ENCODE measurements at regions not wholly inside any gene's neighbourhood (a gene's known extent, or its start where the extent isn't known, plus 50 kb on each side); places are given as distances from the start of the nearest gene placed in this dataset.
"Not testable (repeated sequence)": the region's sequence is repeated elsewhere in the genome, so short reads cannot be mapped to it uniquely, and the experiment has no call there.

DNA sequence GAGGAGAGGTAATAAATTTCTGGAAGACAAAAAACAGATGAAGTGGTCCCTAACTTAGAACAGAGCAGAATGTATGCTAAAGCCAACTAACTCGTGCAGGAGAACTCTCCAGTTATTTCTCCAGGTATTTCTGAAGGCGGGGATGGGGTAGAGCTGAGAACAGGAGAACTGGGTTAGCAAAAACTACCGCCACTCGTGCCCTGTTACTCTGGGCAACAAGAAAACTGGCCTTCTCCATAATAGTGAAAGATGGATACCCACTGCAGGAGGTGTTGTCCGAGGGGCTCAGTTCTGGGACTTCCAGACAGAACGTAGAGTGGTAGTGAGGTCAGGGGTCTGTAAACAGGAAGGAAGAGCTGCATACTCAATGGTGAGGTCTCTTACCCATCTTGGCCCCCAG is 187.3 kb upstream of the FRMD6 start:
- Mint-ChIP-seq H3K4me1 (ENCODE audit: low read depth) (no peaks in the 10 kb centered on the region), H3K27ac (no peak overlapping the region), H3K36me3 (ENCODE audit: insufficient read depth in 2 of 2) (no peaks in the 10 kb centered on the region), H3K9me3 (no peaks in the 10 kb centered on the region), H3K27me3 (ENCODE audit: low read depth) (no peaks in the 10 kb centered on the region), H3K4me3 (no peak overlapping the region)
- DNase-seq (no peak), ATAC-seq (replicated peaks in 1 of 2) (no peak)

DNA sequence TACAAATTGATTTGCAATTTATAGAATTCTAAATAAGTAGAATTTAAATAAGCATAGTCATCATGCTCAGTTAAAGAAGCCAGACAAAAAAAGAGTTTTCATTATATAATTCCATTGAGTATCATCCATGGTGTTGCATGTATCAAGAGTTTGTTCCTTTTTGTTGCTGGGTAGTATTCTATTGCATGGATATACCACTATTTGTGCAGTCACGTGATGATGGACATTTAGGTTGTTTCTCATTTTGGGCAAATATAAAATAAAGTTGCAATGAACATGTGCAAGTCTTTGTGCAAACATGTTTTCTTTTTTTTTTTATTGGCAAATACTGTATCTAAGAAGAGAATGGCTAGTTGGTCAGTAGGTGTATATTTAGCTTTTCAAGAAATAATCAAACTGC is 186.2 kb upstream of the FRMD6 start:
- H3K27ac Mint-ChIP-seq = no peak overlapping the region
- DNase-seq (no peak), ATAC-seq (replicated peaks in 1 of 2) (no peak)
- no peaks in the 10 kb centered on the region for H3K9me3 Mint-ChIP-seq
- no peaks in the 10 kb centered on the region for H3K27me3 Mint-ChIP-seq (ENCODE audit: low read depth)
- H3K4me3 Mint-ChIP-seq = no peak overlapping the region
- no peaks in the 10 kb centered on the region for H3K4me1 Mint-ChIP-seq (ENCODE audit: low read depth)
- no peaks in the 10 kb centered on the region for H3K36me3 Mint-ChIP-seq (ENCODE audit: insufficient read depth in 2 of 2)

DNA sequence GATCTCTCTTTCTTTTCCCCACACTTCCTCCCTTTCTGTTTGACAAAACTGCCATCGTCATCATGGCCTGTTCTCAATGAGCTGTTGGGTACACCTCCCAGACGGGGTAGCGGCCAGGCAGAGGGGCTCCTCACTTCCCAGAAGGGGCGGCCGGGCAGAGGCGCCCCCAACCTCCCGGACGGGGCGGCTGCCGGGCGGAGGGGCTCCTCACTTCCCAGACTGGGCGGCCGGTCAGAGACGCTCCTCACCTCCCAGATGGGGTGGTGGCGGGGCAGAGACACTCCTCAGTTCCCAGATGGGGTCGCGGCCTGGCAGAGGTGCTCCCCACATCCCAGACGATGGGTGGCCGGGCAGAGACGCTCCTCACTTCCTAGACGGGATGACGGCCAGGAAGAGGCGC is 184.3 kb upstream of the FRMD6 start:
- ATAC-seq (replicated peaks in 1 of 2); H3K9me3 Mint-ChIP-seq; H3K36me3 Mint-ChIP-seq (ENCODE audit: insufficient read depth in 2 of 2): not testable (repeated sequence)

DNA sequence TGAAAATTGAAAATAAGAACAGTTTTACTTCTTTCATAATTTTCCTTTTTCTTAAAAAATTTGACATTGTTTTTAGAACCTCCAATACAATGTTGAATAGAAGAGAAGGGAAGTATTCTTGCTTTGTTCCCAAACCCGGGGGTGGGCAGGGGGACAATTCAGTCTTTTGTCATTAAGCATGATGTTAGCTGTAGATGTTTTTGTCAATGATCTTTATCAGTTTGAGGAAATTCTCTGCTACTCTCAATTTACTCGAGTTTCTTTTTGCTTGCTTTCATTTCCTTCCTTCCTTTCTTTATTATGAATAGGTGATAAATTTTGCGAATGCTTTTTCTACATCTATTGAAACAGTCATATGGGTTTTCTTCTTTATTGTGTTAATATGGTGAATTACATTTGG is 183.2 kb upstream of the FRMD6 start:
- Mint-ChIP-seq H3K27ac (no peak overlapping the region), H3K27me3 (ENCODE audit: low read depth) (peaks cover 3% of the 10 kb centered on the region), H3K9me3 (no peaks in the 10 kb centered on the region), H3K36me3 (ENCODE audit: insufficient read depth in 2 of 2) (no peaks in the 10 kb centered on the region), H3K4me3 (no peak overlapping the region), H3K4me1 (ENCODE audit: low read depth) (no peaks in the 10 kb centered on the region)
- DNase-seq (no peak), ATAC-seq (replicated peaks in 1 of 2) (no peak)

More for the DNA sequence above, 184.3 kb upstream of the FRMD6 start:
- H3K27me3 Mint-ChIP-seq (ENCODE audit: low read depth); H3K4me3 Mint-ChIP-seq; DNase-seq; H3K4me1 Mint-ChIP-seq (ENCODE audit: low read depth); H3K27ac Mint-ChIP-seq: not testable (repeated sequence)

DNA sequence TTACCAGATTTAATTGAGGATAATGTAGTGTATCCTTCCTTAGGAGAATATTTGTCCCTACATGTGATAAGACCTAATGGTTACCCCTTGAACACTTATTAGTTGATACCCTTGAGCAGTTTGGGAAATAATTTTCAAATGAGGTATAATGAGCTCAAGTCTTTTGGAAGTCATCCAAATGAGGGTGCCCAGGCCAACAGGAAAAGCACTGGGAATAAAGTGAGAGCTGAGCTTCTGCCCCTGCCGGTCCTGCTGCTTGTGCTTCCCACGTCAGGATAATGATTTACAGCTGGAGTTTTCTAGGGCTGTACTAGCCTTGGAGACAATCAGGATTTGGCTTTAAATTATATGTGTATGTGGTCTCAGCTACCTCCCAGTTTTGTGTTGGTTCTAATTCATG is 178.8 kb upstream of the FRMD6 start:
- Mint-ChIP-seq H3K4me1 (ENCODE audit: low read depth) (no peaks in the 10 kb centered on the region), H3K27me3 (ENCODE audit: low read depth) (peaks cover 12% of the 10 kb centered on the region), H3K9me3 (no peaks in the 10 kb centered on the region), H3K27ac (no peak overlapping the region), H3K4me3 (no peak overlapping the region), H3K36me3 (ENCODE audit: insufficient read depth in 2 of 2) (no peaks in the 10 kb centered on the region)
- ATAC-seq (replicated peaks in 1 of 2) (no peak), DNase-seq (no peak)

DNA sequence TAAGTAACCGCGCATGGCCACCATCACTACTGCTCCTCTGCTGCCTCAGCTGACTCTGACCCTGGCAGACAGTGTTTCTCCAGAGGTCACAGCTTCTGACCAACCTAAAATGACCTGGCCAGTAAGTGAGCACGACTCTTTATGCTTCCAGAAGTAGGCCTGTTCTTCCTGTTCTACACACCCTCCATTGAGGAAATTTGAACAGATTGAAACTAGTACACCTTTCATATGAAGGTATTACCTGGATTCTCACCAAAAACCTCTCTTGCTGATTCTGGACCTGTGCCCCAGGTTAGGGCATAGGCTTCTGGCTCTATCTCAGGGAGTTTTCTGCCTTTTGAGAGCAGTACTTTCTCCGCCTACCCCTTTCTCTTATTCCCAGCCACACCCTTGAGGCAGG is 178.4 kb upstream of the FRMD6 start:
- Mint-ChIP-seq H3K27me3 (ENCODE audit: low read depth) (peaks cover 12% of the 10 kb centered on the region), H3K27ac (no peak overlapping the region), H3K4me3 (no peak overlapping the region), H3K9me3 (no peaks in the 10 kb centered on the region), H3K4me1 (ENCODE audit: low read depth) (no peaks in the 10 kb centered on the region), H3K36me3 (ENCODE audit: insufficient read depth in 2 of 2) (no peaks in the 10 kb centered on the region)
- ATAC-seq (replicated peaks in 1 of 2) (no peak), DNase-seq (no peak)

DNA sequence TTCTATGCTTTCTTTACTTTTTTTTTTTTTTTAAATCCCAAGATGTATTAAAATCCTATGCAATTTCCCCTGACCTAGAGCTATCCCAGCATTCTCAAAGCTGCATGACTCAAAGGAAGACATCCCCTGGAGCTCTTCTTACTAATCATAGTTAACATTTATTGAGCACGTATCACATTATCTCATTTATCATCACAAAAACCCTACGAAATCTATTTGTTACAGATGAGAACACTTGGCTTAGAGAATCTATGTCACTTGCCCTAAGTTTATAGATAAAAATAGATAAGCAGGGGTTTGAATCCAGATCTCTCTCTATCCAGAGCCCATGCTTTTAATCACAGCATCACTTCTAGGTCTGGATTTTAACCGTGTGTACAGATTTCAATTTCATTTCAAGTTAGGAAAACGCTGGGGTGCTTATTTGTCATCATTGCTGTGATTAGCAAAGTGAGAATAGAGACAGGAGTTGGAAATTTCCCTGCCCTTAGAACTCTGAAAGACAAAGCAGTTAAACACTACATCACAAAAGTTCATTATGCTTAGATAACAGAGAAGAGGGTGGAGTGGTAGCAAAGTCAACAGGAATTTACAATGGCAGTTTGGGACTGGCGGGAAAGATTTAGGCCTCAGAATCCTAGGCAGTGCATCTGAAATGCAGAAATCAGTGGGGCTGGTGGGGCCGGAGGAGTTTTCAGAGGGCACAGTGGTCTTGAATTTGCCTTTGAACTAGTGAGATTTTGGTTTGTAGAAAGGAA is 177.7 kb upstream of the FRMD6 start:
- Mint-ChIP-seq H3K9me3 (no peaks in the 10 kb centered on the region), H3K4me1 (ENCODE audit: low read depth) (no peaks in the 10 kb centered on the region)

DNA sequence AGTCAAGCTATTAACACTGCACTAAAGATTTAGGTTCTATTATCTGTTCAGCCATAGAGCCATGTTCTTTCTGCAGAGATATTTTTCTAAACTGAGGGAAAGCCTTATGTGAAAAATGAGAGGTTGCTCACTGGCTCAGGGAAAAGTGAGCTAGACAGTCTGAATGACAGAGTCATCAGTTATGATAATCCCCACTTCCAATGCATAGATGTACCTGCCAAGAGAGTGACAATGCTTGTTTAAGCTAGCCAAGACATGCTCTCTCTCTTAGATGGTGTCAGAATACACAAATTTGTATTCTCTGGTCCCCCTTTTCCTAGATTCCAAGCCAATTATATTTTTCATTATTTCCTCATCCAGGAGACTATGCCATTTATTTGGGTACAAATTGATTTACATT is 176.9 kb upstream of the FRMD6 start:
- no peaks in the 10 kb centered on the region for H3K36me3 Mint-ChIP-seq (ENCODE audit: insufficient read depth in 2 of 2)
- no peaks in the 10 kb centered on the region for H3K9me3 Mint-ChIP-seq
- H3K27me3 Mint-ChIP-seq (ENCODE audit: low read depth) = peaks cover 12% of the 10 kb centered on the region
- H3K27ac Mint-ChIP-seq = no peak overlapping the region
- no peak overlapping the region for H3K4me3 Mint-ChIP-seq
- no peaks in the 10 kb centered on the region for H3K4me1 Mint-ChIP-seq (ENCODE audit: low read depth)
- DNase-seq (no peak), ATAC-seq (replicated peaks in 1 of 2) (no peak)

More for the DNA sequence above, 177.7 kb upstream of the FRMD6 start:
- DNase-seq (no peak), ATAC-seq (replicated peaks in 1 of 2) (no peak)
- Mint-ChIP-seq H3K27me3 (ENCODE audit: low read depth) (peaks cover 12% of the 10 kb centered on the region), H3K4me3 (no peak overlapping the region), H3K36me3 (ENCODE audit: insufficient read depth in 2 of 2) (no peaks in the 10 kb centered on the region), H3K27ac (no peak overlapping the region)

DNA sequence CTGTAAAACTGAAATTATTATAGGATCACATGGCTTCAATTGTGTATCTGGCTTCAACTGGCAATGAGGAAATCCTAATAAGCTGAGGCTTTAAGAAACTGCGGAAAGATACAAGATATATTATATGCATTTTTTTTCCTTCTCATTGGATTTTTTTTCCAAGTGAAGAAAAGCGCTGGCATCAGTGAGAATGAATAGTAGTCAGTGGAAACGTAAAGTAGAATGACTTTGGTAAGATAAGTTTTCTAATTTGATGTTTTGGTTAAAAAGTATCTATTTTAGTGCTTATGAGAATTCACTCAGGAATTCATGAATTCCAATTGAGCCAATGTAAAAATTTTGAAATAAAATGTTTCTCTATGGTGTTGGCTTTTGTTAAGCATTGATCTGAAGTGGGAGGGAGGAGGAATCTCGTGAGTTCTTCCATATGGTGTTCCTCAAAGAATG is 173.5 kb upstream of the FRMD6 start:
- Mint-ChIP-seq H3K27ac (no peak overlapping the region), H3K36me3 (ENCODE audit: insufficient read depth in 2 of 2) (no peaks in the 10 kb centered on the region), H3K4me1 (ENCODE audit: low read depth) (no peaks in the 10 kb centered on the region), H3K4me3 (no peak overlapping the region), H3K27me3 (ENCODE audit: low read depth) (peaks cover 12% of the 10 kb centered on the region), H3K9me3 (peaks cover 0 to 3% of the 10 kb centered on the region in 2 donors)
- DNase-seq = no peak
- ATAC-seq (replicated peaks in 1 of 2) = no peak

DNA sequence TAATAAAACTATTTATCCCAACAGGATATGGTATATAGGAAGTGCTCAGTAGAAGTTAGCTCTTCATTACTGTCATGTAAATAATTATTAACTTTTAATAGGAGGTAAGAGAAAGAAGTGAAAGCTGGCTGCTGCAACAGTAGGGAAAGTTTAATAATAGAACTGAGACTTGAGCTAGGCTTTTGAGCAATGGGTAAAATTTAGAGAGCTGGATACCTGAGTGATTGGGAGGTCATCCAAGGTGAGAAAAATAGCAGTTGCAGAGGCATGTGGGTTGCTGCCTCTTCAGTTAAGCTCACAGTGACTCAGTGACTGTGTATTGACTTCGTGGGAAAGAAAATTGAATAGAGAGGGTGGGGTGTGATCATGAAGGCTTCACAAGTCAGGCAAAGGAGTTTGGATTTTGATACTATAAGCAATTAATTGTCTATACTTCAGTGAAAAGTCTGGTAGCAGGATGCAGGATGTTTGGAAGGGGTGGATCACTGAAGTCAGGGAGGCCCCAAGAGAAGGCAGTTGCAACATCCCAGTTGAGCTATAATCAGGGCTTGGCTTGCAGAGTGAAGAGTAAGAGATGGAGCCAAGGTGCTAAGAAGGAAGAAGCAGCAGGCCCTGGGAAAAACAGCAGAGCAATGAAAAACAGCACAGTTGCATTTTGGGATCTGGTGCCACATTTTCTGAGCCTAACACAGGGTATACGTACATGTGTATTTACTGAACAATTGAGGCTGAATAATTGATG is 172.0 kb upstream of the FRMD6 start:
- ATAC-seq (replicated peaks in 1 of 2) = no peak
- DNase-seq = no peak
- Mint-ChIP-seq H3K36me3 (ENCODE audit: insufficient read depth in 2 of 2) (no peaks in the 10 kb centered on the region), H3K9me3 (peaks cover 0 to 3% of the 10 kb centered on the region in 2 donors), H3K27ac (no peak overlapping the region), H3K4me3 (no peak overlapping the region), H3K4me1 (ENCODE audit: low read depth) (no peaks in the 10 kb centered on the region), H3K27me3 (ENCODE audit: low read depth) (no peaks in the 10 kb centered on the region)

DNA sequence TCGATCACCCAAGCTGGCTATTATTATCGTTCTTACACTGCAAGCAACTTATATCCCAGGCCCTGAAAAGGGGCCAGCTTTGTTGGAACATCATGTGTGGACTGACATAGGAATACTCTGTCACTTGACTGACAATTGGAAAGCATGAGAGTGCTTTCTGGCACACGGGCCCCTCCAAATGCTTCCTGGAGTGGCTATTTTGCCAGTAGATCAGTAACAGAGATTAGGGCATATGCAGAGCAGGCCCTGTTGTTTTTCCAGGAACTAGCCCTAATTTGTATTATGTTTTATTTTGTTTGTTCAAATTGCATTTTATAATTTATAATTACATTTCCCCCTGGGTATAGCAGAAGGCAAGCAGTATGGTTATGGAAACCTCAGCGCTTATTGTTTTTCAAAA is 170.1 kb upstream of the FRMD6 start:
- H3K4me1 Mint-ChIP-seq (ENCODE audit: low read depth) = no peaks in the 10 kb centered on the region
- no peak for ATAC-seq (replicated peaks in 1 of 2)
- H3K36me3 Mint-ChIP-seq (ENCODE audit: insufficient read depth in 2 of 2) = no peaks in the 10 kb centered on the region
- no peaks in the 10 kb centered on the region for H3K27me3 Mint-ChIP-seq (ENCODE audit: low read depth)
- H3K9me3 Mint-ChIP-seq = peaks cover 0 to 3% of the 10 kb centered on the region in 2 donors
- H3K4me3 Mint-ChIP-seq = no peak overlapping the region
- no peak overlapping the region for H3K27ac Mint-ChIP-seq
- no peak for DNase-seq

DNA sequence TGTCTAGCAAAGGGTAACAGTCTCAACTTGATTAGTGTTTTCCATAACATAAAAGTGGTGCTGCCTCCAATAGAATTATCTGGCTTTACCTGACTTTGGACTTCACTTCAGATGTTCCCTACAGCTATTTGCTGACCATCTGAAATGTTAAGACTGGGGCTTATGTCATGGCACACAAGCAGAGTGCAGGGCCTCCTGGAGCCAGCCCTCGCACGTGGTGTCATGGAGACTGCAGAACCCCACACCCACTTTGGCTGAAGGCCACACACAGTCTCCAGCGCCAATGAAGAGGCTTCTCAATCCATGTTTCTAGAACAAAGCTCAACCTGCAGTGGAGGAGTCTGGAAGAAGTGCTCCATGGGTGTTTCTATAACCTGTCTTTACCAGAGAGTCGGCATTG is 169.6 kb upstream of the FRMD6 start:
- no peak for DNase-seq
- no peak overlapping the region for H3K27ac Mint-ChIP-seq
- H3K9me3 Mint-ChIP-seq = peaks cover 0 to 3% of the 10 kb centered on the region in 2 donors
- no peak for ATAC-seq (replicated peaks in 1 of 2)
- H3K4me1 Mint-ChIP-seq (ENCODE audit: low read depth) = no peaks in the 10 kb centered on the region
- H3K4me3 Mint-ChIP-seq = no peak overlapping the region
- H3K36me3 Mint-ChIP-seq (ENCODE audit: insufficient read depth in 2 of 2) = no peaks in the 10 kb centered on the region
- H3K27me3 Mint-ChIP-seq (ENCODE audit: low read depth) = no peaks in the 10 kb centered on the region

DNA sequence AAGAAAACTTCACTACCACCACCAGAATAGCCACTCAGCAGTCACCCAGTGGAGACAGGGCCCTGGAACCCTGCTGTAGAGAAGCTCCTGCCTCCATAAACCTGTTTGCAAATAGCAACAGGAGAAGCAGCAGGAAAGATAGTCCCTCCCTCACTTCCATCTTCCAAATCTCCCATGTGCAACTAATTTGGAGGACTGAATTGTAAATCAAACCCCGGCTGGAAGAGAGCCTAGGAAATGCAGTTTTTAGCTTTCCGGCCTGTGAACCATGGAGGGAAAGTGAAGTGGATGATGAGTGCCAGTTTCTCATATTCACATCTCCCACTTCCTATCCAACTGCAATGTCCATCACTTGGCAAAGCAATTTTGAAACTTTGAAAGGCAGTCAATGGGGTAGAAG is 167.2 kb upstream of the FRMD6 start:
- ATAC-seq (replicated peaks in 1 of 2) (no peak), DNase-seq (no peak)
- Mint-ChIP-seq H3K4me3 (no peak overlapping the region), H3K27me3 (ENCODE audit: low read depth) (no peaks in the 10 kb centered on the region), H3K36me3 (ENCODE audit: insufficient read depth in 2 of 2) (no peaks in the 10 kb centered on the region), H3K9me3 (peaks cover 0 to 3% of the 10 kb centered on the region in 2 donors), H3K27ac (no peak overlapping the region), H3K4me1 (ENCODE audit: low read depth) (no peaks in the 10 kb centered on the region)

DNA sequence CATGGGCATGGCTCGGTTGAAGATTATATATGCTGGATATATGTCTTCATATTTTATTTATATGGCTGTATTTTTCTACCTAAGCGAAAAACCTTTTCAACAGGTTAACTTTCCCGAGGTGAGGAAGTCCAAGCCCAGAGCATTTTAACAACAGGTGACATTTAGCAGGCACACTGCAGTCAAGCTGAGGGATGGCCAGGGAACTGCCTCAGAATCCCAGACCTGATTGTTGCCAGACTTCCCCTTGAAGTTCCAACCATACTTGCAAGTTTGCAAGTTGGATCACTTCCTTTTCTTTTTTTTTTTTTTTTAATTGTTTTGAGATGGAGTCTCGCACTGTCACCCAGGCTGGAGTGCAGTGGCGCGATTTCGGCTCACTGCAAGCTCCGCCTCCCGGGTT is 166.0 kb upstream of the FRMD6 start:
- Mint-ChIP-seq H3K9me3 (peaks cover 0 to 3% of the 10 kb centered on the region in 2 donors), H3K27ac (no peak overlapping the region), H3K36me3 (ENCODE audit: insufficient read depth in 2 of 2) (no peaks in the 10 kb centered on the region), H3K4me3 (no peak overlapping the region), H3K4me1 (ENCODE audit: low read depth) (no peaks in the 10 kb centered on the region), H3K27me3 (ENCODE audit: low read depth) (no peaks in the 10 kb centered on the region)
- ATAC-seq (replicated peaks in 1 of 2) (no peak), DNase-seq (no peak)
